T-helper 1 cell treated with Interleukin-12 subunit alpha and Interleukin-12 subunit beta and Interleukin-4 antibody, amounts not matched to agents 30 μg/mL and 1 μg/mL, for 36 hours (primary cell): ENCODE measurements at regions not wholly inside any gene's neighbourhood (a gene's known extent, or its start where the extent isn't known, plus 50 kb on each side); places are given as distances from the start of the nearest gene placed in this dataset.
"Not testable (repeated sequence)": the region's sequence is repeated elsewhere in the genome, so short reads cannot be mapped to it uniquely, and the experiment has no call there.

Experiments
- H3K27ac Mint-ChIP-seq: one replicate; pipeline ENCODE4 v1.8.0; 2021; ENCODE audit warnings: mild to moderate bottlenecking, mixed read lengths
- H3K27me3 Mint-ChIP-seq: one replicate; pipeline ENCODE4 v1.8.0; 2021; ENCODE audit warnings: low read depth, mixed read lengths
- H3K36me3 Mint-ChIP-seq: one replicate; pipeline ENCODE4 v1.8.0; 2021; ENCODE audit warnings: low read depth, mixed read lengths
- H3K4me1 Mint-ChIP-seq: one replicate; pipeline ENCODE4 v1.8.0; 2021; ENCODE audit warnings: low read depth, mixed read lengths
- H3K4me3 Mint-ChIP-seq: one replicate; pipeline ENCODE4 v1.8.0; 2021; ENCODE audit warnings: mild to moderate bottlenecking, moderate library complexity, mixed read lengths
- H3K9me3 Mint-ChIP-seq: one replicate; pipeline ENCODE4 v1.8.0; 2021; ENCODE audit warnings: mixed read lengths

- not testable (repeated sequence) for H3K27me3 Mint-ChIP-seq, H3K36me3 Mint-ChIP-seq, H3K4me1 Mint-ChIP-seq, H3K4me3 Mint-ChIP-seq, H3K27ac Mint-ChIP-seq
- peaks cover 42% of the 10 kb centered on the region for H3K9me3 Mint-ChIP-seq
Measured at GRCh38 chr7:57524197-57524596, 74.2 kb downstream of the ZNF716 start.

- Mint-ChIP-seq H3K27ac (no peak overlapping the region), H3K4me3 (no peak overlapping the region), H3K9me3 (peaks cover 39% of the 10 kb centered on the region), H3K36me3 (no peaks in the 10 kb centered on the region), H3K4me1 (no peaks in the 10 kb centered on the region), H3K27me3 (no peaks in the 10 kb centered on the region)
Measured at GRCh38 chr7:57529931-57530330, 80.0 kb downstream of the ZNF716 start.

GRCh38 chr7:57540634-57541033, 90.7 kb downstream of the ZNF716 start:
- H3K36me3 Mint-ChIP-seq, H3K4me3 Mint-ChIP-seq, H3K27ac Mint-ChIP-seq, H3K4me1 Mint-ChIP-seq, H3K27me3 Mint-ChIP-seq: not testable (repeated sequence)
- peaks cover 26% of the 10 kb centered on the region for H3K9me3 Mint-ChIP-seq

GRCh38 chr7:57542331-57542730, 92.4 kb downstream of the ZNF716 start:
- H3K4me1 Mint-ChIP-seq, H3K27ac Mint-ChIP-seq, H3K27me3 Mint-ChIP-seq, H3K36me3 Mint-ChIP-seq, H3K4me3 Mint-ChIP-seq: not testable (repeated sequence)
- peaks cover 18% of the 10 kb centered on the region for H3K9me3 Mint-ChIP-seq

GRCh38 chr7:57547351-57547750, 97.4 kb downstream of the ZNF716 start:
- not testable (repeated sequence) for H3K4me3 Mint-ChIP-seq, H3K4me1 Mint-ChIP-seq, H3K27ac Mint-ChIP-seq, H3K27me3 Mint-ChIP-seq, H3K36me3 Mint-ChIP-seq
- peaks cover 43% of the 10 kb centered on the region for H3K9me3 Mint-ChIP-seq

- H3K9me3 Mint-ChIP-seq: peaks cover 36% of the 10 kb centered on the region
- H3K4me1 Mint-ChIP-seq, H3K27me3 Mint-ChIP-seq, H3K27ac Mint-ChIP-seq, H3K4me3 Mint-ChIP-seq, H3K36me3 Mint-ChIP-seq: not testable (repeated sequence)
Measured at GRCh38 chr7:57549961-57550360, 100.0 kb downstream of the ZNF716 start.

GRCh38 chr7:57555687-57556086, 105.7 kb downstream of the ZNF716 start:
- not testable (repeated sequence) for H3K4me1 Mint-ChIP-seq, H3K27ac Mint-ChIP-seq, H3K27me3 Mint-ChIP-seq, H3K4me3 Mint-ChIP-seq, H3K36me3 Mint-ChIP-seq
- peaks cover 33% of the 10 kb centered on the region for H3K9me3 Mint-ChIP-seq

- no peaks in the 10 kb centered on the region for H3K27me3 Mint-ChIP-seq
- H3K4me3 Mint-ChIP-seq: no peak overlapping the region
- H3K9me3 Mint-ChIP-seq: peaks cover 57% of the 10 kb centered on the region
- no peaks in the 10 kb centered on the region for H3K36me3 Mint-ChIP-seq
- no peaks in the 10 kb centered on the region for H3K4me1 Mint-ChIP-seq
- H3K27ac Mint-ChIP-seq: no peak overlapping the region
Measured at GRCh38 chr7:57579454-57579853, 129.5 kb downstream of the ZNF716 start.
